H9 (cell line): ENCODE measurements at regions not wholly inside any gene's neighbourhood (a gene's known extent, or its start where the extent isn't known, plus 50 kb on each side); places are given as distances from the start of the nearest gene placed in this dataset.

ENCODE experiments used
- DNase-seq: peaks from one replicate; pipeline ENCODE4 v3.0.0-alpha.2; 2017
- H2AFZ ChIP-seq: one replicate; pipeline ENCODE4 v1.6.1; 2013; ENCODE audit warnings: mild to moderate bottlenecking, low read length, control low read depth, moderate library complexity
- H2AK5ac ChIP-seq: 2 replicates; pipeline ENCODE4 v1.6.1; 2013; ENCODE audit warnings: low read length, control low read depth, mixed read lengths; ENCODE audit not compliant: insufficient read length
- H2BK120ac ChIP-seq: one replicate; pipeline ENCODE4 v1.6.1; 2013; ENCODE audit warnings: low read depth, mild to moderate bottlenecking, low read length, control low read depth, inconsistent platforms; ENCODE audit not compliant: poor library complexity, severe bottlenecking
- H2BK12ac ChIP-seq: 2 replicates; pipeline ENCODE4 v1.6.1; 2013; ENCODE audit warnings: low read length, control low read depth, mixed read lengths, low read depth; ENCODE audit not compliant: insufficient read length
- H2BK15ac ChIP-seq: 2 replicates; pipeline ENCODE4 v1.6.1; 2013; ENCODE audit warnings: low read depth, low read length, control low read depth
- H2BK20ac ChIP-seq: one replicate; pipeline ENCODE4 v1.6.1; 2013; ENCODE audit warnings: low read depth, mild to moderate bottlenecking, low read length, control low read depth, inconsistent platforms; ENCODE audit not compliant: poor library complexity, severe bottlenecking
- H2BK5ac ChIP-seq: 2 replicates; pipeline ENCODE4 v1.6.1; 2013; ENCODE audit warnings: low read length, control low read depth, mixed read lengths; ENCODE audit not compliant: insufficient read length
- H3K14ac ChIP-seq: 2 replicates; pipeline ENCODE4 v1.6.1; 2013; ENCODE audit warnings: low read length, control low read depth; ENCODE audit not compliant: insufficient read depth
- H3K18ac ChIP-seq: 2 replicates; pipeline ENCODE4 v1.6.1; 2013; ENCODE audit warnings: low read depth, mild to moderate bottlenecking, mixed read lengths, low read length, control low read depth; ENCODE audit not compliant: insufficient read length
- H3K23ac ChIP-seq: 2 replicates; pipeline ENCODE4 v1.6.1; 2013; ENCODE audit warnings: low read length, control low read depth, mixed read lengths, low read depth; ENCODE audit not compliant: insufficient read length
- H3K23me2 ChIP-seq: 2 replicates; pipeline ENCODE4 v1.6.1; 2013; ENCODE audit warnings: low read depth, mild to moderate bottlenecking, mixed read lengths, low read length, control low read depth; ENCODE audit not compliant: insufficient read length, poor library complexity, severe bottlenecking
- H3K27ac ChIP-seq: 2 replicates; pipeline ENCODE4 v1.5.1; 2013; ENCODE audit warnings: low read length, control low read depth, mixed read lengths, low read depth; ENCODE audit not compliant: insufficient read length
- H3K27me3 ChIP-seq: 2 replicates; pipeline ENCODE4 v1.6.1; 2013; ENCODE audit warnings: low read length, control low read depth, inconsistent platforms; ENCODE audit not compliant: insufficient read depth
- H3K4ac ChIP-seq: 2 replicates; pipeline ENCODE4 v1.6.1; 2013; ENCODE audit warnings: low read depth, mild to moderate bottlenecking, control low read depth, inconsistent platforms, low read length, moderate library complexity
- H3K4me1 ChIP-seq: 2 replicates; pipeline ENCODE4 v1.6.1; 2013; ENCODE audit warnings: low read length, control low read depth, inconsistent platforms; ENCODE audit not compliant: insufficient read depth
- H3K4me2 ChIP-seq: 2 replicates; pipeline ENCODE4 v1.6.1; 2013; ENCODE audit warnings: low read length, control low read depth, mixed read lengths; ENCODE audit not compliant: insufficient read length, insufficient read depth
- H3K56ac ChIP-seq: 2 replicates; pipeline ENCODE4 v1.6.1; 2013; ENCODE audit warnings: low read depth, mild to moderate bottlenecking, mixed read lengths, low read length, control low read depth; ENCODE audit not compliant: insufficient read length
- H3K79me1 ChIP-seq: 2 replicates; pipeline ENCODE4 v1.6.1; 2013; ENCODE audit warnings: low read depth, mild to moderate bottlenecking, moderate library complexity, low read length, control low read depth, inconsistent platforms; ENCODE audit not compliant: insufficient read depth, poor library complexity, severe bottlenecking
- H3K79me2 ChIP-seq: 2 replicates; pipeline ENCODE4 v1.6.1; 2013; ENCODE audit warnings: low read length, control low read depth, inconsistent platforms; ENCODE audit not compliant: insufficient read depth
- H3K9ac ChIP-seq: 2 replicates; pipeline ENCODE4 v1.6.1; 2013; ENCODE audit warnings: low read length, control low read depth, mixed read lengths; ENCODE audit not compliant: insufficient read length; ENCODE audit errors: extremely low read depth
- H3K9me3 ChIP-seq: one replicate; pipeline ENCODE4 v1.6.1; 2013; ENCODE audit warnings: low read depth, low read length, inconsistent platforms; ENCODE audit not compliant: control insufficient read depth
- H3T11ph ChIP-seq: one replicate; pipeline ENCODE4 v1.6.1; 2013; ENCODE audit warnings: mild to moderate bottlenecking, low read length, control low read depth, inconsistent platforms
- H4K20me1 ChIP-seq: one replicate; pipeline ENCODE4 v1.6.1; 2013; ENCODE audit not compliant: control insufficient read depth, insufficient read length, insufficient read depth
- H4K5ac ChIP-seq: 2 replicates; pipeline ENCODE4 v1.6.1; 2013; ENCODE audit warnings: low read depth, mild to moderate bottlenecking, mixed read lengths, low read length, control low read depth; ENCODE audit not compliant: insufficient read length
- H4K8ac ChIP-seq: replicated peaks from 2 replicates; pipeline ENCODE4 v1.6.1; 2013; ENCODE audit warnings: low read length, control low read depth, mixed read lengths, low read depth; ENCODE audit not compliant: insufficient read length
- H4K91ac ChIP-seq: 2 replicates; pipeline ENCODE4 v1.6.1; 2013; ENCODE audit warnings: low read depth, mild to moderate bottlenecking, moderate library complexity, mixed read lengths, low read length, control low read depth; ENCODE audit not compliant: insufficient read length
- H3K27ac Mint-ChIP-seq, 3 experiments: 2 replicates in 2 of 3; 3 replicates in 1 of 3; pipeline ENCODE4 v1.8.0; 2020 to 2021; ENCODE audit warnings: mixed read lengths in 3 of 3, mild to moderate bottlenecking in 1 of 3, moderate library complexity in 1 of 3
- H3K27me3 Mint-ChIP-seq: 2 replicates; pipeline ENCODE4 v1.8.0; 2021; ENCODE audit warnings: low read depth, mild to moderate bottlenecking, moderate library complexity, mixed read lengths
- H3K36me3 Mint-ChIP-seq, 3 experiments: 2 replicates in 2 of 3; 3 replicates in 1 of 3; pipeline ENCODE4 v1.8.0; 2020 to 2021; ENCODE audit warnings: low read depth in 3 of 3, mixed read lengths in 3 of 3; ENCODE audit not compliant: insufficient read depth in 1 of 3
- H3K4me1 Mint-ChIP-seq, 2 experiments: 2 replicates each; pipeline ENCODE4 v1.8.0; 2020; ENCODE audit warnings: mixed read lengths in 2 of 2
- H3K4me3 Mint-ChIP-seq, 2 experiments: 2 replicates in 1 of 2; 3 replicates in 1 of 2; pipeline ENCODE4 v1.8.0; 2020 to 2021; ENCODE audit warnings: mild to moderate bottlenecking in 2 of 2, mixed read lengths in 2 of 2, moderate library complexity in 1 of 2
- H3K9me3 Mint-ChIP-seq, 2 experiments: 2 replicates in 1 of 2; 3 replicates in 1 of 2; pipeline ENCODE4 v1.8.0; 2020; ENCODE audit warnings: mild to moderate bottlenecking in 2 of 2, mixed read lengths in 2 of 2, moderate library complexity in 1 of 2
- WGBS: extraction: QIAGEN DNeasy Blood & Tissue Kit; methylation state at CpG from one replicate; pipeline ENCODE4 v1.1.7; 2013; ENCODE audit warnings: missing lambda C conversion rate, low lambda C conversion rate, mixed read lengths; ENCODE audit not compliant: insufficient read length; ENCODE audit errors: extremely low coverage; 5-methylcytosine and 5-hydroxymethylcytosine counted together
- TF ChIP-seq, protein P1 (sequence below): fragments of 200-600 bp; sonication (generic); conservative IDR thresholded peaks from 3 replicates; pipeline ENCODE4 v1.8.0; 2021; ENCODE audit warnings: antibody characterized with exemption, mild to moderate bottlenecking

DNA sequence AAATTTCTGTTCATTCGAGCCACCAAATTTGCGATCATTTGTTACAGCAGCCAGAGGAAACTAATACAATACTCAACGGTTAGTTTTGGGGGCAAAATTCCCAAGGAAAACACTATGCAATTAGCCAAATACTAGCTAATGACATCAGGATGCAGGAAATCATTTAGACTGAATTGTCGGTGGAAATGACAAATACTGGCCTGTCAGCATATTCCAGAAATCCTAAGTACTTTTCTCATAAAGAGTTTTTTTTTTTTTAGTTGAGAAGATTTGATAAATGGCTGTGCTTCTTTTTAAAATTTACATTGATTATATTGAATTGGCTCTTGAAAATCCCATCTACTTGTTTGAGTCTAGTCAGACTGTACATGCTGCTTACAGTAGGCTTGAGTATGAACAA lies 410.1 kb downstream of the SUCLG1 start:
- H3T11ph ChIP-seq = no peak overlapping the region
- no peaks in the 10 kb centered on the region for H3K79me2 ChIP-seq
- H3K4ac ChIP-seq = no peak overlapping the region
- DNase-seq = no peak
- H3K56ac ChIP-seq = no peak overlapping the region
- no peak overlapping the region for H3K9ac ChIP-seq
- no peak overlapping the region for H4K8ac ChIP-seq
- H4K91ac ChIP-seq = no peak overlapping the region
- no peaks in the 10 kb centered on the region for H3K27me3 ChIP-seq
- no peak overlapping the region for H3K4me2 ChIP-seq
- no peak overlapping the region for H3K27ac ChIP-seq
- no CpG with 5 or more reads among the region's 4 CpGs for WGBS
- H3K4me1 ChIP-seq = no peaks in the 10 kb centered on the region
- no peak overlapping the region for H3K23ac ChIP-seq
- no peak overlapping the region for H2BK20ac ChIP-seq
- no peaks in the 10 kb centered on the region for H3K23me2 ChIP-seq
- H3K14ac ChIP-seq = no peak overlapping the region
- no peaks in the 10 kb centered on the region for H3K9me3 ChIP-seq
- Mint-ChIP-seq H3K9me3 (no peaks in the 10 kb centered on the region), H3K27me3 (no peaks in the 10 kb centered on the region), H3K36me3 (no peaks in the 10 kb centered on the region), H3K4me1 (peaks cover 0 to 2% of the 10 kb centered on the region in 2 experiments; a peak in 1 of 4 replicates), H3K4me3 (no peak overlapping the region), H3K27ac (no peak overlapping the region)
- H2BK12ac ChIP-seq = no peak overlapping the region
- H2BK15ac ChIP-seq = no peak overlapping the region
- no peak overlapping the region for H4K5ac ChIP-seq
- H3K79me1 ChIP-seq = no peaks in the 10 kb centered on the region
- no peaks in the 10 kb centered on the region for H4K20me1 ChIP-seq
- H2BK120ac ChIP-seq = no peak overlapping the region
- no peak overlapping the region for H2AFZ ChIP-seq
- TF ChIP-seq, protein P1, sequence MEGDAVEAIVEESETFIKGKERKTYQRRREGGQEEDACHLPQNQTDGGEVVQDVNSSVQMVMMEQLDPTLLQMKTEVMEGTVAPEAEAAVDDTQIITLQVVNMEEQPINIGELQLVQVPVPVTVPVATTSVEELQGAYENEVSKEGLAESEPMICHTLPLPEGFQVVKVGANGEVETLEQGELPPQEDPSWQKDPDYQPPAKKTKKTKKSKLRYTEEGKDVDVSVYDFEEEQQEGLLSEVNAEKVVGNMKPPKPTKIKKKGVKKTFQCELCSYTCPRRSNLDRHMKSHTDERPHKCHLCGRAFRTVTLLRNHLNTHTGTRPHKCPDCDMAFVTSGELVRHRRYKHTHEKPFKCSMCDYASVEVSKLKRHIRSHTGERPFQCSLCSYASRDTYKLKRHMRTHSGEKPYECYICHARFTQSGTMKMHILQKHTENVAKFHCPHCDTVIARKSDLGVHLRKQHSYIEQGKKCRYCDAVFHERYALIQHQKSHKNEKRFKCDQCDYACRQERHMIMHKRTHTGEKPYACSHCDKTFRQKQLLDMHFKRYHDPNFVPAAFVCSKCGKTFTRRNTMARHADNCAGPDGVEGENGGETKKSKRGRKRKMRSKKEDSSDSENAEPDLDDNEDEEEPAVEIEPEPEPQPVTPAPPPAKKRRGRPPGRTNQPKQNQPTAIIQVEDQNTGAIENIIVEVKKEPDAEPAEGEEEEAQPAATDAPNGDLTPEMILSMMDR = no peak
- H2BK5ac ChIP-seq = no peak overlapping the region
- no peak overlapping the region for H3K18ac ChIP-seq
- H2AK5ac ChIP-seq = no peak overlapping the region
